ENCODE measurements at regions not wholly inside any gene's neighbourhood (a gene's known extent, or its start where the extent isn't known, plus 50 kb on each side); places are given as distances from the start of the nearest gene placed in this dataset.

DNA sequence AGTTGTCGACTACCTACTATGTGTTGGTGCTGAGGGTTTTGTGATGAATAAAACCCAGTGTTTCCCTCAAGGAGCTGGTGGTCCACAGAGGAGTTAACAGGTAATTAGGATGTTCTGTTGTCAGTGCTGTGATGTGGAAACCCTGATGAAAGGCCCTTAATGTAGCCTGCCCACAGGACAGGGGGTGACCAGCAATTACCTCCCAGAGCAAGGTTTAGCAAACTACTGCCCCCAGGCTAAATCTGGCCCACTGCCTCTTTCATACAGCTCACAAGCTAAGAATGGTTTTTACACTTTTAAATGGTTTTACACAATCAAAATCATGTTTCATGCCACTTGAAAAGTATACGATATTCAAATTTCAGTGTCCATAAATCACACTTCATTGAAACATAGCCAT is 536.2 kb downstream of the MIAT start:
- no peak for DNase-seq (ENCODE audit: low read depth in 4 of 4, low spot score in 1 of 4)

DNA sequence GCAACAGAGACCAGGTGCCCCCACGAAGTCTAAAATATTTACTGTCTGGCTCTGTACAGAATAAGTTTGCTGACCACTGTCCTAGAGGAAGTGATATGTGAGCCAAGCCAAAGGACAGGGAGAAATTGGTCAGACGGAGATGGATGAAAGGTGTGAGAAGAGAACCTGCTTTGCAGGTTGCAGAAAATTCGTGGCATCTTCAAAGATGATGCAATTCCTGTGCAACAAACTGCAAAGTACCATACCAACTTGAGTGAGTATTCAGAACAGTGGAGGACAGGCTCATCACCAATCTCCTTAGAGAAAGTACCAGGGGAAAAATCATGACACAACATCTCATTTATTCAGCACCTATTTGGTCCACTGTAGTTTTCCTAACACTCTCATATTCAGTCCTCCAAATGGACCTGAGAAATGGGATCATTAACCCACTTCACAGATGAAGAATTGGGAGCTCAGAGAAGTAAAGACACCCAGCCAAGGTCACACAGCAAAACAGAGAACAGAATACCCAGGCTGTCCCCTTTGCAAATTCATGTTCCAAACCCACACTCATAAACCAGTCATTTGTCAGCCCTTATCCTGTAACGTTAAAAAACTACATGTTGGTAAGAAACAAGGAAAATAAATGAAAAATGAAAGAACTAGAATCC is 536.8 kb downstream of the MIAT start:
- no peak for DNase-seq (ENCODE audit: low read depth in 4 of 4, low spot score in 1 of 4)

DNA sequence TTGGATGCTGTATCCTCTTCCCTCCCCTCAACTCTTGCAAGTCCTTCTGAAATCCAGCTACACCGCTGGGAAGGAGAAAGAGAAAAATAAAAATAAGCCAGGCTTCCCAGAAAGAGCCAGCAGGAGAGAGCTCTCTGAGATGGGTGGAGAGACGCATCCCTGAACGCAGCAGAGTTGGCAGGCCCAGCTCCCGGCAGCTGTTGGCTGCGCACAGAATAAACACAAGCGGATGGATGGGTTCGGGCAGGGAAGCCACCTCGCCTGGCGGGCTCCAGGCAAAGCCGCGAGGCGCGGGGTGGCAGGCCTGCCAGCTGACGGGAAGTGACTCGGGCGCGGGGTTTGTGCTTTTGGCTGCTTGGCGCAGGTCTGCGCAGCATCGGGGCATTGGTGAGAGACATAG is 537.7 kb downstream of the MIAT start:
- DNase-seq (ENCODE audit: low read depth in 4 of 4, low spot score in 1 of 4) = no peak

DNA sequence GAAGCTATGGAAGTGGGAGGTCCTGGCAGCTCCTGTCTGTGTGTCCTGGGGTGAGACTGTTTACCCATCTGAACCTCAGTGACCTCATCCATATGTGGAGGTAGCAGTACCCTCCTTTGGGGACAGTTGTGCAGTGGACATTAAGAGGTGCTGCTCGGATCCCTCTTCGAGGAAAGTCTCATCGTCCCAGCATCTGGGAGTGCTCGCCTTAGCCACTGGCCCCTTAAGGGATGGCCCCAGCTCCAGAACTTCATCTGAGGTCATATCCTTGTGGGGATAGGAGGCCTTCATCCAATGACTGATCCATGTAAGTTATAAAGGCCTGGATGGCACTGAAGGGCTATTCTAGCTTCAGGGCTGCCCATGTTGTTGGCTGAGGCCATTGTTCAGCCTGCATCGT is 538.1 kb downstream of the MIAT start:
- DNase-seq (ENCODE audit: low read depth in 4 of 4, low spot score in 1 of 4) = no peak

DNA sequence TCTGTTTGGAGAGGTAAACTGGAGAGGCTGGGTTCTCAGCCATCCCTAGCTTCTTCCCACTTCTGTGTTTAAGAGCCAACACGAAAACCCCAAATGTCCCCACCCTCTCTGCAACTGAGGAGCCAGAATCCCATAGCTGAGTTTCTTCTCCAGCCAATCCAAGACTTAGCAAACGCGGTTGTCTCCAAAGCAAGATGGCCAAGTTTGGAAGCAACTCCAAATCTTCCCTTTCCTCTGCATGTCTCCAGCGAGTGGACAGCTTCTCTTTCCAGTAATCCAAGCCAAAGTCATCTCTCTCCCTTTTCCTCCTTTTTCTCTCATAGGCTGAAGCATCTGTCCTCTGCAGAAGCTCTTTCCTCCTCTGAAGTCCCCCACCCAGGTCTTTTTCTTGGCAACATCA is 539.2 kb downstream of the MIAT start:
- DNase-seq (ENCODE audit: low read depth in 4 of 4, low spot score in 1 of 4) = no peak

DNA sequence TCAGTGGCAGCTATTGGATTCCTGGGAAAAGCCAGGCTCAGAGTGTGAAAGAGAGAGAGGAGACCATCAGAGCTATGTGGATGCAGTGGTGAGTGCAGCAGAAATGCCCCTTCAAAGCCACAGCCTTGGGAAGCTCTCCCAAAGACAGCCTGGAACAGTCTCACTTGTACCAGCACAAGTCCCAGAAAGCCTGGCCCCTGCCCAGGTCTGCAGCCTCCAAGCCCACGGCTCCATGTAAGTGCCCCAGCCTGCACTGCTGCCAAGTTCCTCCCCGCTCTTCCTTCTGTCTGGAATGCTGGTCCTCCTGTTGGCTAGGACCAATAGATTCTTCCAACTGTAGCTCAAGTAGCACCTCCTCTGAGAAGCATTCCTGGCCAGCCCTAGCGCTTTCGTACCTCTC is 539.7 kb downstream of the MIAT start:
- no peak for DNase-seq (ENCODE audit: low read depth in 4 of 4, low spot score in 1 of 4)

DNA sequence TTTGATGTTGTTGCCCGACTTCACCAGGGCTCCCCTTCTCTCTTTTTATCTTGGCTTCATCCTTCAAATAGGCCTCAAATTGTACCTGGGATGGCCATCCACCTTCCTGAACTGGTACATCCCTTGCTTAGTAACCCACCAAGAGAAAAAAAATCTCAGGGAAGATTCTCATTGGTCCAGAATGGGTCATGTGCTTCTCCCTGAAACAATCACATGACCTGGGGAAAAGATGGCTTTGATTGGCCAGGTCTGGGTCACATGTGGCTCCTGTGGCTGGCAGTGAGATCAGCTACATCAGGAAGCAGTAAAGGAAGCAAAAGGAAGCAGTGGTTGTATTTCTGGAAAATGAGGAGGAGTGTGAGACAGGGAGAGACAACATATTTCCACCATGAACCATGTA is 540.2 kb downstream of the MIAT start:
- DNase-seq (ENCODE audit: low read depth in 4 of 4, low spot score in 1 of 4) = no peak

DNA sequence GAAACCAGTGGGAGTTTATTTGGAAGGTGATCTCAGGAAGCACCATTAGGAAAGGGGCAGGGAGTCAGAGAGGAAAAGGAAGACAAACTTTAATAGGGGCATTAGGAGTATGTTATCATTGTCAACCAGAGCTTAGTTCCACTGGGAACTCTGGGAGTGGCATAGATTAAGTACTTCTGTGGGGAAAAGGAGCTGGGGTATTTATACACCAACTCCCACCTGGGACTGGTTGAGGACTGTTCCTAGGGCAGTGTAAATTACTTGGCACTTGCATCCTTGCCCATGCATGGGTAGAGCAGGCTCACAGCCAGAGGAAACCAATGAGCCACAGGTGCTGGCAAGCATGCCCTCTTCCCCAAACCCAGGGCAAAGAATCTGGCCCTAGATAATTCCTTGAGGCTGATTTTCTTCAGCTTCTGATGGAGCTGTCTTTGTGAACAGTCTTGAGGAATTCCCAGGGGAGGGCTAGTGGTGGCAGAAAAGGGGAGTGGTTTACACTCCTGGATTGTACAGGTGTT is 541.2 kb downstream of the MIAT start:
- no peak for DNase-seq (ENCODE audit: low read depth in 4 of 4, low spot score in 1 of 4)

DNA sequence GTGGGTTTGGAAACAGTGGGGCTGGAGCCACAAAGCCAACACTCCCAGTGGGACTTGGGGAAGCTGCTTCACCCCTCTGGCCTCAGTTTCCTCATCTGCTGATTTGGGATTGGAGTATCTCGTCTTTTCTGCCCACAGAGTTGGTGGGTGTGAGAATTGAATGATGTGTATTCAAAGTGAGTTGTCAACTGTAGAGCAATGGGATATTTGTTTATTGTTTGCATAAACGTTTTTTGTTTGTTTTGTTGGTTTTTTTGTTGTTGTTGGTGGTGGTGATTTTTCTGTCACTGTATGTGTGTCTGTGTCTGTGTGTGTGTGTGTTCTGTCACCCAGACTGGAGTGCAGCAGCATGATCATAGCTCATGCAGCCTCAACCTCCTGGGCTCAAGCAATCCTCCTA is 542.0 kb downstream of the MIAT start:
- DNase-seq (ENCODE audit: low read depth in 4 of 4, low spot score in 1 of 4) = no peak

DNA sequence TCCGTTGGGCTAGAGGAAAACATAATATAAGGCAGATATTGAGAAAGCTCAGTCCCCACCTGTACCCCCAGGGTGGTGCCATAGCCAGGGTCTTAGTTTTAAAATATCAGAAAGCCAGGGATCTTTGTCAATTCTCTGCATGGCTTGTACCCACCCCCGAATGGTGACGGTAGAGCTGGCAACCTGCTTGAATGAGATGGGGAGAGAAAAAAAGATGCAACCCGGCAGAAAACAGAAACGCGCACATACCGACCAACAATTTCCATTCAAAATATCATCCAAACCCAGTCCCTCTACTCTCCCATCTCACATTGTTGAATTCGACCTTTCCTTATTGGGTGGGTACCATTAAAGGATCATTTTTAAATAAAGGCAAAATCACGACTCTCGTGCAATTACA is 543.9 kb downstream of the MIAT start:
- no peak for DNase-seq (ENCODE audit: low read depth in 4 of 4, low spot score in 1 of 4)

DNA sequence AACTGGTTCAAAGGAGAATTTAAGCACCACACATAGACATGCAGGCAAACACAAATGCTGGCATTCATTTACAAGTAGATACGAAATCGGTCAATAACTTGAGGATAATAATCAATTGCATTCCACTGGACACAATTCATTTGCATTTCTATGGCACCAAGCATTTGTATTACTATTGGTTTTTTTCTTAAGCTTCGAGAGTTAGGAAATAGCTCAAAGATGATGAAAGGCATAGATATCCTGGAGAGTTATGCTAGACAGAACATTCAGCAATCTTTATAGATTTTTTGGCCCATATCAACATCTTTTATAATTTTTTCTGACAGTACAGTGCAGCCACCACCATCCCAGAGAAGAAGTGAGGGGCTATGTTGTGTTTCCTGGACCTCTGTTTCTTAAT is 544.4 kb downstream of the MIAT start:
- no peak for DNase-seq (ENCODE audit: low read depth in 4 of 4, low spot score in 1 of 4)

DNA sequence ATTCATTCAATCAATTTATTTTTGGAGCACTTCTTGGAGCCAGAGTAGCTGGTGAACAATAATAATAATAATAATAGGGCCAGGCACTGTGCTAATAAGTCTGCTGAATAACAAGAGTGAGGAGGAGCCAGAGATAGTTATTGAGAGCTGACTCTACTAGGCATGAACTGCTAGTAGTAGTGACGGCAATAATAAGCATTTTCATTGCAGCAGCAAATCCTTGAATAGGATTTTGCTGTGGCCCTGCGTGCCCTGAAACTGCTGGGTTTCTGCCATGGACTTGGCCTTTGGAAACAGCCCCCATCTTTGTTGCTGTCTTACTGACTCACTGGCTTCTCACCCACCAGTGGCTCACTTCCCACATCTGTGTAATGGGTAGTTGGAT is 545.9 kb downstream of the MIAT start:
- DNase-seq (ENCODE audit: low read depth in 4 of 4, low spot score in 1 of 4) = no peak

DNA sequence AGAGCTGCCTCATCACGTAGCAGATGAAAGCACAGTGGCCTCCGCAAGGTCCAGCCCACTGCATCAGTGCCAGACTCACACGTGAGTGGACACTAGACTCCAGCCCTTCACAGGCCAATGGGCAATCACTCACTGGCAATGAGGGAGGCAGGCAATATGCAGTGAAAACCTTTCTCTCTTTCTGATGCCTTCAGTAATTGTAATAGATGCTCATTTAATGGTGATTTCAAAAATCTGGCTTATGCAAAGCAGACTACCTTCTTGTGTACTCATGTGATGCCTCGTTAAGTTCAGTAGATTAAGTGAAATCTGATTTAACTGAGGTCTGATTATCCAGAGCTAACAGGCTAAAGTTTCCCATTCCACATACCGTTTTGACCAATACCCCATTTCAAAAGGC is 546.9 kb downstream of the MIAT start:
- no peak for DNase-seq (ENCODE audit: low read depth in 4 of 4, low spot score in 1 of 4)

DNA sequence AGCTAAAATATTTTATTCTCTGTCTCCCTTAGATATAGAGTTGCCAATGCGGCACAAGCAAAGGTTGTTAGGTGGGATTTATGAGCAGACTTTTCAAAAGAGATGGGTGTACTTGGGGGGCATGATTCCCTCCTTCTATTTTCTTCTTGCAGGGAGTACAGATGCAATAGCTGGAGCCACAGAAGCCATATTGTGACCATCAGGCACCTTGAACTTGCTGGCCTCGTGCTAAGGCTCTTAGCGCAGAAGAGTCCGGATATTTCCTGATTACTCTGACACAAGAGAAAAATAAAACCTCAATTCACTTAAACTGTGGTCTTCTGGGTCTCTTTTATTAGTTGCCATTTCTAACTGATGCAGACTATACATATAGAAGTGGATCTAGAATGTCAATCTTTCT is 547.4 kb downstream of the MIAT start:
- no peak for DNase-seq (ENCODE audit: low read depth in 4 of 4, low spot score in 1 of 4)

DNA sequence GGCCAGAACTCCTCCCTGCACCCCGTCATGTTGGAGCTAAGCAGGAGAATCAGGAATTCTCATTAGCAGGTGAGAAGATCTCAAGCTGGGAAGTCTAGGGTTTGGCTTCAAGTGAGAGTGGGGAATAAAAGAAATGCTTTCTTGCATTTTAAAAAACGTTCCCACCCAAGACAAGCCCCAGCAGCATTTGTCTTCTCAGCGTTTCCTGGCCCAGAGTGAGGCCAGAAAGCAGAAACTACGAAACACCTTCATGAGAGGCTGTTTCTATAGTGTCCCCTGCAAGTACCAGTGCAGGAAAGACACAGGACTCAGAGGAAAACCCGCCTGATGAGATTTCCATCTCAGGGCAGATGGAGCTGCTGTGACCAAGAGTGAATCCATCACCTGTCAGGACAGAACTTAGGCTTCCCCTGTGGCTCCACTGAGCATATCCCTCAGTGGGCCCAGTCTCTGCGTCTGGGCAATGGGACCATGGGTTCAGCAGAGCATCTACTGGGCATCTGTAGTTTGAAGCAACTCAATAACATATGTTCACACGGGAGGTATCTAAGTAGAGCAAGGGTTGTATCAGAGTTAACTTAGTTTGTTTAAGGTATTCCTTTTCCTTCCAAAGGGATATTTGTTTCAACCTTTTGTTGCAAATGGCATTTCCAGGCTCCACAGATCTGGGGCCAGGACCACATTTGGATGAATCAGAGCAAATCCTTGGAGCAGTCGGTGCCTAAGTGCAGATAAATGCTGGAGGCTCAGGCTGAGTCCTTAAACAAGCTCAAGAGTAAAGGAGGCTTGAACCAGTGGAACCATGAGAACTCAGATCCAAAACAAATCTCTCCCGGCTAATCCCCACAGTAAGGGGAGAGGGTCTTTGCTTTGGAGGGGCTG is 548.3 kb downstream of the MIAT start:
- DNase-seq (ENCODE audit: low read depth in 4 of 4, low spot score in 1 of 4) = no peak

DNA sequence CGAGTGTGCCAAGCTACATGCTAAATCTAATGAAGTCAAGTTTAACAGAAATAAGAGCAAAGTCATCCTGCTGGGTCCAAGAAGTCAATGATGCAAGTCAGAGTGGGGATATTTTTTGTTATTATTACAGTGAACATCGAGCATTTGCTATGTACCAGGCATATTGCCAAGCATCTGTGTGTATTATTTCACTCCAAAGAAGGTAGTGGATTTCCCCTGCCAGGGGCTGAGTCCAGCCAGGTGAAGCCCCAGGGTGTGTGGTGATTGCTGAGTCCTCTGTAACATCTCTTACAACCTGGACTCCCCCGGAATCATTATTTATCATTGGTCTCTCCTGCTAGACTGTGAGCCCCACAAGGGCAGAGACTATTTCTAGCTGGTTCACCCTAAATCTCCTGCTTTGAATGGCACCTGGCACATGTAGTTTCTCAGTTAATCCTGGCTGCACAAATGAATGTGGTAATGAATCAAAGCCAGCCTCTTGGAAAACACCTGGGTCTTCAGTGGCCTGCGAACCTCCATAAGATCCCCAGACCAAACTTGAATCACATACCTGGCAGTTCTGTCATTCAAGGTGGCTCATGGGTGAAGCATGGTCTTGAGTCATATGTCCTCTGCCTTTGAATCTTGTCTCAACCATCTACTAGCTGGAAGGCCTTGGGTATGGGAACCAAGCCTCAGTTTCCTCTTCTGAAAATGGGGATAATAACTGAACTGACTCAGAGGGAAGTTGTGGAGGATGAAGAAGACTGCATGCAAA is 549.2 kb downstream of the MIAT start:
- DNase-seq (ENCODE audit: low read depth in 4 of 4, low spot score in 1 of 4) = no peak

DNA sequence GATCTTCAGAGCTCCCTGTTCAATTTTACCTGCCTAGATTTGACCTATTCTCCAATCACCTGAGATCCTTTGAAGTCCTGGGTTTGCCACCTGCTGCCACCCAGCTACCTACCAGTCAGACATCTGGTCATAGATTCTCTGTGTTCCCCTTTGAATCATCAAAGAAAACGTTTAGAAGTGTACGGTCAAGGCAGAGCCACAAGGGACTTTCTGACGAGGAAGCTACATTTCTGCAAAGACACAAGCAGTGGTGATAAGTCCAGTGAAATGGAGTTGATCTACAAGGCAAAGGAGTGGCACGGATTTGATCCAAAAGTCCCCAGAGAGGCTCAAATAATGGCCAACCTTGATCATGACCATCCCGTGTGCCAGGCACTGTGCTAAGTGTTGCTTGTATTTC is 549.9 kb downstream of the MIAT start:
- DNase-seq (ENCODE audit: low read depth in 4 of 4, low spot score in 1 of 4) = no peak

DNA sequence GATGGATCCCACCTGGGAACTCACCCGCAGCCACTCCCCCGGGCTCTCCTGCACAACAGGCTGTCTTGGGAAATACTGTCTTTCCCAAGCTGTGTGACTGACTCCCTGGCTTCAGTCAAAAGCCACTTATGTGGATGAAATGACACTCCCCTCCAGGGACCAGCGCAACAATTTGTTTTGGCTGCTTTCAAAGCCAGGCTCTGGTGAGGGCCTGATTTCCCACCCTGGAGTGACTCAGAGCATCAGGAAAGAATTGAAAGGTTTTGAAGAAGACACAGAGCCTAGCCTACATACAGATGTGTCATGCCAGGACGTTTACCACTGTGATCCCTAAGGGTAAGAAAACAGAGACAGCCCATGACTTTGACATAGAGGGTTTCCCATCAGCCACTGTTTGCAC is 550.5 kb downstream of the MIAT start:
- DNase-seq (ENCODE audit: low read depth in 4 of 4, low spot score in 1 of 4) = no peak

DNA sequence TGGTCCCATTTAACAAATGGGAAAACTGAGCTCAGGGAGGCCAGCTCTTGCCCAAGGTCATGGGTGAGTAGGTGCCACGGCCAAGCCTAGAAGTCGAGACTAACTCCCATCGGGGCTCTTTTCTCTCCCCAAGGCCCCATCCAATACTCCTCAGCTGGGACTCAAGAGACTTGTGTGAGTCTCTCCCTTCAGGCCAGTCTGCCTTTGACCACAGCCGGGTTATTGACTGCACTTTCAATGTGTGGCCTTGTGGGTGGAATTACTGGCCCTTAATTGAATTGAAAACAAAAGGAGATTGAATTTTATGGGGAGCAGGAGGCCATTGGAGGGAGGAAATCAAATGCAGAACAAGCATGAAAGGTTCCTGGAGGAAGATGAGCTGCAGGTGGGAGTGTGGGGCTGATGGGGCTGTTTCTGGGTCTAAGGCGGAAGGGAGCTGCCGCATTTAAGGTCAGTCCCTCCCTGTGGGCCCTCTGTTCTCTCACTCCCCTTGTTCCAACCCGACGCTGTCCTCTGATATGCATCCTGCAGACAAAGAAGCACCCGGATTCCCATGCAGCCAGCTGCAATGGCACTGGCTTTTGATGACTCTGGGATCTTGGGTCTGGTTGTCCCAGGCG is 552.8 kb downstream of the MIAT start:
- no peak for DNase-seq (ENCODE audit: low read depth in 4 of 4, low spot score in 1 of 4)

DNA sequence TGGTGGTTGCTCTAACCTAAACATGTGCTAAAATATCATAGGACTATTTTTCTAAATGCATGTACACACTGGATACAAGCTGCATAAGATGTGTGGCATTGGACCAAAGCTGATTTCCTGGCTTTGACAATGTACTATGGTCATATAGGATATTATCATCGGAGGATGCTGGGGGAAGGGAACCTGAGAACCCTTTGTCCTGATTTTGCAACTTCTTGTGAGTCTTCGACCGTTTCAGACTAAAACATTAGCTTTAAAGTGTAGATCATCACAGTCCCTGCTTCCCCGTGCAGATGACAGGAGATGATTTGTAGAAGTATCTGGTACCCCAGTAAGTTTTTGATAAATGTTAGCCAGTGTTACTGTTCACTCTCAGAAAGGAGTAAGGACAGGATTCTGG is 554.7 kb downstream of the MIAT start:
- no peak for DNase-seq (ENCODE audit: low read depth in 4 of 4, low spot score in 1 of 4)

DNA sequence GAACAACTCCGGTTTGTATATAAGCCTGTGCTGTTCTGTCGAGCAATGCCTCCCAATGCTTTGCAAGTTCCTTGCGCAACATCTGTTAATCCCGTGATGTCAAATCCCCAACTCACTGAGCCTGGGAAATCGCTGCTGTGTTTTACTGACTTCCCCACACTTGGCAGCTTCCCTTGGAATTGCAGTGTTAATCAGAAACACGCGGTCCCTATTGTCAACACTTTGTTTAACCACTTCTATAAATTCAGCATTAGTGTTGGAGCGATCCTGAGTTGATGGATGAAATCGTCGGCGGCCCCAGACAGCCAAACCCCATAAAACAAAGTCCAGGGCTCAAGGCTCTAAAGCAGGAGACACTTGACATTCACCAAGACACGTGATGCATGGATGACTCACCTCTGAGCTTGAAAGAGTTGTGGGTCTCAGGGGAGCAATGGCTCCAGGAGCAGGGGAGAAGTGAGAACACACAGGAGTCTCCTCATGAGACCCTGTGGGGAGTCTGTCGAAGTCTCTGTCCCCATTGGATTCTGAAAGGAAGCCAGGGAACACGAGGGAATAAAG is 555.3 kb downstream of the MIAT start:
- DNase-seq (ENCODE audit: low read depth in 4 of 4, low spot score in 1 of 4) = no peak

Measured in stimulated activated CD4-positive, alpha-beta T cell treated with anti-CD3 and anti-CD28 coated beads, Interleukin-1b, Interleukin-23, amount 100 ng/mL, for 24 hours (primary cell).